Testis (tissue), 2 donors: ENCODE measurements at regions not wholly inside any gene's neighbourhood (a gene's known extent, or its start where the extent isn't known, plus 50 kb on each side); places are given as distances from the start of the nearest gene placed in this dataset.
A peak's percentile ranks its signal among the peaks of the same experiment; 100 is the strongest.

ENCODE experiments used
- POLR2A ChIP-seq: fragments of 450-650 bp; IDR thresholded peaks from one replicate; pipeline ENCODE4 v1.6.1; 2017; ENCODE audit warnings: antibody characterized with exemption, mild to moderate bottlenecking, moderate library complexity
- TF ChIP-seq, protein P1 (sequence below), 3 experiments: fragments of 450-650 bp in 2 of 3; fragments of 200-600 bp in 1 of 3; sonication (generic) in 1 of 3; IDR thresholded peaks; one replicate each; pipeline ENCODE4 v1.5.1; 2016 to 2019; ENCODE audit warnings: antibody characterized with exemption in 3 of 3, mild to moderate bottlenecking in 2 of 3, moderate library complexity in 1 of 3

DNA sequence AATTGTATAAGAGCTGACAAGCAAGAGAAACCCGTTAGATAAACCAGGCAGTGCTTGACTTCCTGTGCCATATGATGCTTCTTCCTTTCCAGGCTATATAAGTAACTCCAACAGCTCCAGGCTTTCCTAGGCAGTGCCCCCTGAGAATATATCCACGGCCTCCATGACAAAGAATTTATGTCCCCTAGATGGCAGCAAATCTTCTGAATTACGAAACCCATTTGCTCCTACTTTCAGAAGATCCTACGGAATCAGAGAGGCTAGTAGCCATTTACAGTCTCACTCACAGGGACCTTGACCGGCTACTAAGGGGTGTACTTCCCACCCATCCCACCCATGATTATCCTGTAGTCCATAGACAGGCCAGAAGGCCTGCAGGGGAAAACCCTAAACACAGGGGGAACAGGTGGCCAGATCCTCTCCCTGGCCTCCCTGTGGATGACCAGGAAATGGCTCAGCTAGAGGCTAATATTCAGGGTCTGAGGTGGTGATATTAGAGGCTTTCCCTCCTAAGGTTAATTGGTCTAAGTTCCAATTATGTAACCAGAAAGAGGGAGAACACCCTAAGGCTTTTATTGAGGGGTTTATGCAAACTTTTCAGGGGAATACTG, 77.2 kb upstream of the DCD start:
- TF ChIP-seq, protein P1, sequence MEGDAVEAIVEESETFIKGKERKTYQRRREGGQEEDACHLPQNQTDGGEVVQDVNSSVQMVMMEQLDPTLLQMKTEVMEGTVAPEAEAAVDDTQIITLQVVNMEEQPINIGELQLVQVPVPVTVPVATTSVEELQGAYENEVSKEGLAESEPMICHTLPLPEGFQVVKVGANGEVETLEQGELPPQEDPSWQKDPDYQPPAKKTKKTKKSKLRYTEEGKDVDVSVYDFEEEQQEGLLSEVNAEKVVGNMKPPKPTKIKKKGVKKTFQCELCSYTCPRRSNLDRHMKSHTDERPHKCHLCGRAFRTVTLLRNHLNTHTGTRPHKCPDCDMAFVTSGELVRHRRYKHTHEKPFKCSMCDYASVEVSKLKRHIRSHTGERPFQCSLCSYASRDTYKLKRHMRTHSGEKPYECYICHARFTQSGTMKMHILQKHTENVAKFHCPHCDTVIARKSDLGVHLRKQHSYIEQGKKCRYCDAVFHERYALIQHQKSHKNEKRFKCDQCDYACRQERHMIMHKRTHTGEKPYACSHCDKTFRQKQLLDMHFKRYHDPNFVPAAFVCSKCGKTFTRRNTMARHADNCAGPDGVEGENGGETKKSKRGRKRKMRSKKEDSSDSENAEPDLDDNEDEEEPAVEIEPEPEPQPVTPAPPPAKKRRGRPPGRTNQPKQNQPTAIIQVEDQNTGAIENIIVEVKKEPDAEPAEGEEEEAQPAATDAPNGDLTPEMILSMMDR (IDR thresholded peaks at IDR 0.05): peak in 1 of 3 experiments; percentile 23
- no peak for TF ChIP-seq POLR2A
